ENCODE measurements at regions not wholly inside any gene's neighbourhood (a gene's known extent, or its start where the extent isn't known, plus 50 kb on each side); places are given as distances from the start of the nearest gene placed in this dataset.

GRCh38 chr12:59453475-59453874 is 142.4 kb upstream of the SLC16A7 start:
- TF ChIP-seq CTCF (IDR thresholded peaks at IDR 0.05) (no peak), REST (IDR thresholded peaks at IDR 0.05; ENCODE audit: insufficient read depth in 1 of 2, low read depth in 2 of 2, low read length in 1 of 2) (no peak)
